Vagina (tissue), 2 donors: ENCODE measurements at regions not wholly inside any gene's neighbourhood (a gene's known extent, or its start where the extent isn't known, plus 50 kb on each side); places are given as distances from the start of the nearest gene placed in this dataset.

Experiments
- CTCF ChIP-seq, 3 experiments: fragments of 450-650 bp in 2 of 3; fragments of 200-600 bp in 1 of 3; sonication (generic) in 1 of 3; IDR thresholded peaks; one replicate each; pipeline ENCODE4 v1.5.1; 2017 to 2019; ENCODE audit warnings: antibody characterized with exemption in 3 of 3, mild to moderate bottlenecking in 2 of 3, moderate library complexity in 2 of 3
- POLR2A ChIP-seq, 2 donors: fragments of 450-650 bp; IDR thresholded peaks; one replicate each; pipeline ENCODE4 v1.6.1; 2017; ENCODE audit warnings: antibody characterized with exemption in 2 of 2, mild to moderate bottlenecking in 2 of 2, moderate library complexity in 2 of 2
- POLR2AphosphoS5 ChIP-seq, 2 donors: sonication (generic); formaldehyde crosslinking; IDR thresholded peaks; one replicate each; pipeline ENCODE4 v1.9.0; 2017; ENCODE audit warnings: antibody characterized with exemption in 2 of 2, mild to moderate bottlenecking in 2 of 2, low read depth in 1 of 2; ENCODE audit not compliant: insufficient read depth in 1 of 2

- TF ChIP-seq POLR2AphosphoS5 (IDR thresholded peaks at IDR 0.05; ENCODE audit: insufficient read depth in 1 of 2, low read depth in 1 of 2) (no peak), CTCF (IDR thresholded peaks at IDR 0.05) (no peak), POLR2A (IDR thresholded peaks at IDR 0.05) (no peak)
Measured at GRCh38 chr5:5585751-5586341, 163.4 kb downstream of the ICE1 start.
